Astrocyte (in vitro differentiated cells and primary cell): ENCODE measurements at regions not wholly inside any gene's neighbourhood (a gene's known extent, or its start where the extent isn't known, plus 50 kb on each side); places are given as distances from the start of the nearest gene placed in this dataset.

Experiments
- CTCF ChIP-seq: IDR thresholded peaks from 2 replicates; pipeline ENCODE4 v1.5.1; 2011; ENCODE audit warnings: low read depth, mild to moderate bottlenecking, inconsistent platforms, low read length, moderate library complexity; ENCODE audit not compliant: insufficient read depth
- EZH2 ChIP-seq: IDR thresholded peaks from 2 replicates; pipeline ENCODE4 v1.6.1; 2012; ENCODE audit warnings: mild to moderate bottlenecking, low read length, inconsistent platforms; ENCODE audit not compliant: insufficient read depth

GRCh38 chr10:63915240-63915639, 394.0 kb downstream of the REEP3 start:
- TF ChIP-seq CTCF = no peak
- no peak for TF ChIP-seq EZH2
